ENCODE measurements at regions not wholly inside any gene's neighbourhood (a gene's known extent, or its start where the extent isn't known, plus 50 kb on each side); places are given as distances from the start of the nearest gene placed in this dataset.

DNA sequence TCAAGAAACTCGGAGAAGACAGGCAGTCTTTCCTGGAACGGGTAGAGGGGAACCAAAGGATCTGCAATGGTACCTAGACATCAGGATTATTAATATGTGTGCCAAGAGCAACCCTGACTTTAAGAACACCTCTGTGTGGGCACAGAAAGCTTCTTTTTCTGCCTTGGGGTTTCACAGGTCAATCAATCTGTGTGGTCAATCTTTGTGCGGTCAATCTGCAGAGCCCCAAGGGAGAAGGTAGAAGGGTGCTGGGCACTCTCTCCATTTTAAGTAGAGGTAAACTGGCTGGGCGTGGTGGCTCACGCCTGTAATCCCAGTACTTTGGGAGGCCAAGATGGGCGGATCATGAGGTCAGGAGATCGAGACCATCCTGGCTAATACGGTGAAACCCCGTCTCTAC is 100.7 kb downstream of the ARF6 start:
- in situ Hi-C loops (cut with HindIII; ENCODE audit: low sequenced_read_pairs): no loop called here

DNA sequence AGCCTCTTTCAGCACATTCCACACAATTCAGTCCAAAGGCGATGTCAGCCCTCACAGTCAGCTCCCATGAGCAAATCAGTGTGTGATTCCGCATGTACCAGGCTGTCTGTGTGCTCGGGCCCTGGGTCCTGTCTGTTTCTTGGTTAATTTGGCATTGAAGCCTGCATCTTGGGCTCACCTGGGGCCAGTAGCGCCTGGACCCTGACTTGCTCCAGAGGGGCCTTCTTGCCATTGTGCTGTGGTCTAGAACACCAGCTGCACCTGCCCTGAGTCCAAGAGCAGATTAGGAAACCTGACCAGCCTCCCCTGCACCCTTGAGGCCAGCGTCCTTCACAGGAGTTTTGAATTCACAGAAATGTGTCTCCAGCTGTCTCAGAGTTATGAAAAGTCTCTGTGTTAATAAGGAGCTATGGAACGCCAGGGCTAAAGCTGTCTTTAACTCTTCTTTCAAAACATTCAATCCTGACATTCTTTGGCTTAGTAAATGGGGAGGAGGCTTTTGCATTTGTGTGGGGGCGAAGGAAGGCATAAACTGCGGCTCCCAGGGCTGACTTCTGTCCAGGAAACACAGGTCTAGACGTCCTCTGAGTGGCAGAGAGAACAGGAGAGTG is 102.2 kb downstream of the ARF6 start:
- in situ Hi-C loops (cut with HindIII; ENCODE audit: low sequenced_read_pairs): no loop called here

GRCh38 chr14:49997991-49998390 is 105.1 kb downstream of the ARF6 start:
- in situ Hi-C loops (cut with HindIII; ENCODE audit: low sequenced_read_pairs): no loop called here

DNA sequence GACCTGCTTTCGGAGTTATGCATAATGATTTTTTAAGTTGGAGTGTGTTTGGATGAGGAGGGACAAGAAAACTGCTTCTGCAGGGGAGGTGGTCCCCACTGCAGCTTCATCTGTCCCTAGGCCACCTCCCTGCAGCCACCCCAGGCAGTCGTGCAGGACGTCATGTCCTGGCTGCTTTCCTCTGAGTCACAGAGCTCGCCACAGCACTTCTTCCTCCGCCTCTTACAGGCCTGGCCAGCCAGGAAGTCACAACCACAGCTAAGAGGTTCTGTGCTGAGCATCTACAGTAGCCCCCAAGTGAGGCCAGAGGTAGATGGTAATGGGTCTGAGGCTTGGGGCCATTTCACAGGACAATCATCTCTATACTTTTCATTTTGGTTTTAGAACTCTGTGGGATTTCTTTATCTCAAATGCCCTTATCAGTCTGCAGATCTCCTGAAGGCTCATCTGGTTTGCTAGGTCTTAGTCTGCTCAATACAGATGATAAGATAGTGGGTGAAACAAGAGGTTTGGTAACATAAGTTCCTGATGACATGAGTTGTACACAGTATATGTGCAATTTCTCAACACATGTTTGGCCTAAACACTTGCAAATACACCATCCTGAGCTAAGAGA is 106.4 kb downstream of the ARF6 start:
- in situ Hi-C loops (cut with HindIII; ENCODE audit: low sequenced_read_pairs): no loop called here

DNA sequence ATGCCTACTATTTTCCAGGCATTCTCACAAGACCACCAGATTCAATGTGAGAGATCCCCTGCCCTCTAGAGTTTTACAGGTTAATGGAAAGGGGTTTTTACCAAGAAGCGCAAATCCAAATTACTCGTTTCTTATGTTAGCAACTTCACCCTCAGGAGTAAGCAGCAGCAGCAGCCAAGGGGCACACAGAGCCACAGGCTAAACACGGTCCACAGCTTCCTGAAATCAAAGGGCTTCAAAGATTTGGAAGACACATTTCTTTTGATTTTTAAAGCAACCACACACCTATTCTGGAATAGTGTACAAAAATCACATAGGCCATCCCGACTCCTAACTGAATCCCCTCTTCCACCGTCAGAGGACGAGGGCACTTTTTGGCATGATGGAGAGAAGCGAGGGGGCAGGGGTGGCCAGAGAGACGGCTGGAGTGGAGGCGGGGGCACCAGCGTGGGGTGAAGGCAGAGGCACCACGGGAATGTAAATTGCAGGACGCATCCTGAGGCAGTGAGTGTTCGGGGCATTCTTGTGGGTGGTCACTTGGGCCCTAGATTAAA is 107.0 kb downstream of the ARF6 start:
- in situ Hi-C loops (cut with HindIII; ENCODE audit: low sequenced_read_pairs): no loop called here

DNA sequence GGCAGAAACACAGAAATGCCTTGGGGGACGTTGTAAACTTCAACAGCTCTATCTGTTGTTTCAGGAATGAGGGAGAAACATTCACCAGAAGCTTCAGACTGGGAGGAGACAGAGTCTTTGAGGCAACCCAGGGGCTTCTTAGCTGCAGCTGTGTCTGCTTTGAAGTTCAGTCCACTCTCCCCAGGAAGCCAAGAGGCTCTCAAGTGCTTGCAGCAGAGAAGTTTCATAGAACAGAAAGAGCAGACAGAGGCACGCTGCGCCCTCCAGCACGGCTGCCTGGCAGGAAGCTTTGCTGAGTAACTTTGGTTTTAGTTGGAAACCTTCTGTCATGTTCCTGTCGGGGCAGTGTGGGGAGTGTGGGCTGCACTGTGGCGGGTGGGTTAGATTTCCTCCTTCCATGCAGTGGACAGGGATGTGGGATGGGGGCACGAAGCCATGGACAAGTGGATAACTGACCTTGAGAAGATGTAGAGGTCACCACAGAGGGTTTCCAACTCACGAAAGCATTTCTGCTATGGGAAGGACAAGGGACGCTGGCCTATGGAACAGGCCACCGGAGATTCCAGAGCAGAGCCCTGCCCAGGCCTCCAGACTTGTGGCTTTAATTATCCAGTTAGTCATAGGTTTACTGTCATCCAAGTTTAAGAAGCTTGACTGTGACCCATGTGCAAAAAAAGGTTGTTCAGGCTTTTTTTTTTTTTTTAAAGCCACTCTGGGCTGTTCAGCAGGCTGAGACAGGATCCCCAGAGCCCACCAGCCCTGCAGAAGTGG is 107.7 kb downstream of the ARF6 start:
- in situ Hi-C loops (cut with HindIII; ENCODE audit: low sequenced_read_pairs): no loop called here

- in situ Hi-C loops (cut with HindIII; ENCODE audit: low sequenced_read_pairs): no loop called here
These were observed 108.5 kb downstream of the ARF6 start for GRCh38 chr14:50001151-50001998.

DNA sequence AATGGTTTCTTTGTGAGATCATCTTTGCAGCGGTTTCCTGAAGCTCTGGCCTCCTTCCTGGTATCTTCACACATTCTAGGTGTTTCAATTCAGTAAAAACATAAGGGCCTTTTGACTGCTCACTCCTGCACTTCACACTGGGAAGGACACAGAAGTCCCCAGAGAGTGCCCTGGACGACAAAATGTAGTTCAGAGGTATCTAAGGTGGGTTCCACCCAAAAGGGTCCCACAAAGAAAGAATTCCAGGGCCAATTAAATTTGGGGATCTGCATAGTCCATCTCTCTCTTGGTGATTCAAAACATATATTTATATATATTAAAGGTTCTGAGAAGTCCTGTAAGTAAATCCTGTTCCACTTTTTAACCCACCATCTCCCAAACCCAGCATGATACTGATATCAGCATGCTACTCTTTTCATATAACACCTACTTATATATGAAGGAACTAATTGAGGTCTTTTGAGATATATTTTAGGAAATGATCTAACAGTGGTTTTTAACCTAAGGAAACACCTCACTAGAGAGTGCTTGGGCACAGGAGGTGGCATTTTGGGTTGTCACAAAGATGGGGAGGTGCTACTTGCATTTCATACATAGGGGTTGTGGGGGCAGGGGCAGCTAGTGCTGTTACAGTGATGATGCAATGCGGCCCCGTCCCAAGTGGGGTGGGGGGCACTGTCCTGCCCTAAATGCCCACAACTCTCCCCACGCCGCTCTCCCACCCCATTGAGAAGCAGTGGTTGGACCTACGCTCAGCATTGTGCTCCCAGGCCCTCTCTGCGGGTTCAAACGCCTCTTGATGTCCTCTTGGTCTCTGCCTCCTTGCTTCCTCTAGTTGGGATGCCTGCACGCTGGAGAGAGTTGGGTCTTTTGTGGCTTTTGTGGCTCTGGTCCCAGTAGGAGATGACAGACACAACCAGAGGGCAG is 109.4 kb downstream of the ARF6 start:
- in situ Hi-C loops (cut with HindIII; ENCODE audit: low sequenced_read_pairs): no loop called here

DNA sequence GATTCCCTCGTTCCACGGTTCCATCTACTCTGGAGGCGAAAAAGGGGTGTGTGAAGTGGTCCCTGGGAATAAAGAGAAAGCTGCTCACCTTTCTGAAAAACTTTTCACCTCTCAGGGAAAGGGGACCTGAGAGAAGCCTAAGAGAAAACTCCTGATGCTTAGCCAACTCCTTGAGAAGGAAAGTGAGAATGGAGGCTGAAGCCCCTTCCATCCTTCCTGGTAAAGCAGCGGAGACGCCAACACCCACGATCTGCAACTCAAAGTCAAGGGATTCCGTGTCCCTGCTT is 110.0 kb downstream of the ARF6 start:
- in situ Hi-C loops (cut with HindIII; ENCODE audit: low sequenced_read_pairs): no loop called here

GRCh38 chr14:50003213-50004021 is 110.5 kb downstream of the ARF6 start:
- in situ Hi-C loops (cut with HindIII; ENCODE audit: low sequenced_read_pairs): no loop called here

DNA sequence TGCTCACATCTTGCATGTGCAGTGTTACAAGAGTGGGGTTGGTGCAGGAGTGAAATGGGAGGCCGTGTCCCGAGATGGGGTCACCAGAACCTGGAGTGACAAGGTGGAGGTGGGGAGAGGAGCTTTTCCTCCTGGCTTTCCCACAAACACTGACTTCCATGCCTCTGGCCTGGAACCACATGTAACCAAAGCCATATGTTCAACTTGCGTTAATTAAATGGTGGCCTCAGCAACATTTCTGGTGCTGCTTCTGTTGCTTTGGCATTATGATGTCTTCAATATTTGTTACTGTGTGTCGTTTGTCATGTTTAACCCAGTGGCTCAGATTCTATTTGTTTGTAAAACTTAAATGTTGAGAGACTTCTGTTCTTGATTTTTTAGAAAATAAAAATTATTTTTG is 110.2 kb downstream of the VCPKMT start:
- in situ Hi-C loops (cut with HindIII; ENCODE audit: low sequenced_read_pairs): no loop called here

- in situ Hi-C loops (cut with HindIII; ENCODE audit: low sequenced_read_pairs): no loop called here
These were observed 109.1 kb downstream of the VCPKMT start for GRCh38 chr14:50007123-50007903.

DNA sequence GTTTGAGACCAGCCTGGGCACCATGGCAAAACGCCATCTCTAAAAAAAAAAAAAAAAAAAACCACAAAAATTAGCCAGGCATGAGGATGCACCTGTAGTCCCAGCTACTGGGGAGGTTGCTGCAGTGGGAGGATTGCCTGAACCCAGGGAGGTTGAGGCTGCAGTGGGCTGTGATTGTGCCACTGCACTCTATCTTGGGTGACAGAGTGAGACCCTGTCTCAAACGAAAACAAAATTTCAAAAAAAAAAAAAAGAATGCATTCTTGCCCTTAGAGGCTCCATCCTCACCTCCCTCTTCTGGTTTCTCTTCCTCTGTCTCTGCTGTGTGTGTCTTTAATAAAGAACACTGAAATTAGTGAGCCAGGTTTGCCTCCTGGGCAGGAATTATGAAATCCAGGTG is 107.8 kb downstream of the VCPKMT start:
- in situ Hi-C loops (cut with HindIII; ENCODE audit: low sequenced_read_pairs): no loop called here

GRCh38 chr14:50008974-50009373 is 107.4 kb downstream of the VCPKMT start:
- in situ Hi-C loops (cut with HindIII; ENCODE audit: low sequenced_read_pairs): no loop called here

DNA sequence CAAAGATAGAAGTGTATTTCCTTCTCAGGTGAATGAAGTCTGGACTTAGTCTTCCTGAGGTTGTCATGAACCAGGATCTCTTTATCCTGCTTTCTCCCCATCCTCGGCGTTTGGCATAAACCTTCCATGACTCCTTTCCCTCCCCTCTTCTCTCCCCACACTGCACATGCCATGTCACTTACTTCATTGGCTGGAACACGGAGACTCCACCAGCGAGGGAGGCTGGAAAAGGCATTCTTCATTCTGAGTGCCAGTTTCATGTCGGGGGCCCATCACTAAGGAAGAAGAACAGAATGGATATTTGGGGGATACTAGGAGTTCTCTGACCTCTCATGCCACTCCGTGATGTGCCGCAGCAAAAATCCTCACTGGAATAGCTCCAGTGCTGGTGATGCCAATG is 105.6 kb downstream of the VCPKMT start:
- in situ Hi-C loops (cut with HindIII; ENCODE audit: low sequenced_read_pairs): no loop called here

GRCh38 chr14:50011242-50011641 is 105.1 kb downstream of the VCPKMT start:
- in situ Hi-C loops (cut with HindIII; ENCODE audit: low sequenced_read_pairs): no loop called here

DNA sequence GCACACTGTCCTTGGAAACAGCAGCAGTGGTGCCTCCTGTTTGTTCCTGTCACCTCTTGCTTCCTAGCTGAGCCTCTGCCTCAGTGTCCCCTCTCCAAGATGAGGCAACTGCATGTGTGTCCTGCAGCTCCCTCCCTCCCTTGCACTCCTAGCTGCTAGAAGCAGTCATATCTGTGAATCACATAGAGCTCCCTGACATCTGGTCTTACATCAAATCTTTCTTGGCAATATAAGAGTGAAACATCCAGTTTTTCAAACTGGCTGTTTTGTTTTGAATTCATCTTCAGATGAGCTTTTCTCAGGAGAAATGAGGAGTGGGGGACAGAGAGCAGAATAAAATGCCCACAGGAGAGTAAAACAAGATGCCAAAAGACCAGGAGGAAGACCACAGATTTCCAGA is 103.7 kb downstream of the VCPKMT start:
- in situ Hi-C loops (cut with HindIII; ENCODE audit: low sequenced_read_pairs): no loop called here

DNA sequence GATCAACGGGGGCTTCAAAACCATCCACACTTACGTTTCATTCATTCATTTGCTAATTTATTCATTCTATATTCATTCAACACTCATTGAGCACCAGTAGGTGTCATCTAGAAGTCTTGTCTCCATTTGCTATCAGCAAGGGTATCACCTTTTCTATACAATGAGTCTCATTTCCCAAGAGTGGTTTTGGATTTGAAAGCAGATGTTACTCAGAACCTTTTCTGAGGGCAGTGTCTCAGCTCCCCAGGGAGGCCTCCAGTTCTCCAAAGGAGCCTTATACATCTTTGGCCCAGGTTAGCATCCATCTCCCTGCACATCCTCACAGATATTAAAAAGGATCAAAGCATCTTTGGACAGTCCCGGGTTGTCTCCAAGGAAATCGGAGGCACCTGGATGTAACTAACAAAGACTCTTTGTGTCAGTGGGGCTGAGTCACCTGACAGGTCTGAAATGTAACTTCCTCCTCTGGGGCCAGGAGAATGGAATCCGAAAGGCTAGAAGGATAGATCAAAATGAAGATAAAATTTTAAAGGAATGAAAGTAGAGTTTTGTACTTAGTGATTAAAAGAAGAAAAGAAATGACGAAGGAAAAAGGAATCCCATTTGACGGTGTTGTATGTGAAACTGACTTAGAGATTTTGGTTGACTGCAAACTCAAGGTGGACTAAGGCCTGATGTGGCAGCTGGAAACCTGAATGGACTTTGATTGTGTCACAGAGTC is 103.0 kb downstream of the VCPKMT start:
- in situ Hi-C loops (cut with HindIII; ENCODE audit: low sequenced_read_pairs): no loop called here
